NCI-H748 (cell line): ENCODE measurements at regions not wholly inside any gene's neighbourhood (a gene's known extent, or its start where the extent isn't known, plus 50 kb on each side); places are given as distances from the start of the nearest gene placed in this dataset.

Experiments
- DNase-seq: peaks from one replicate; lab custom pipeline; 2025; ENCODE audit not compliant: unreplicated experiment; lab: John Stamatoyannopoulos, UW

- DNase-seq = no peak
Measured at GRCh38 chr15:31802761-31803160, 227.6 kb upstream of the CHRNA7 start.

- DNase-seq = no peak
Measured at GRCh38 chr15:31803388-31803884, 226.9 kb upstream of the CHRNA7 start.

- DNase-seq = no peak
Measured at GRCh38 chr15:31805090-31805662, 225.1 kb upstream of the CHRNA7 start.

- no peak for DNase-seq
Measured at GRCh38 chr15:31806106-31806505, 224.2 kb upstream of the CHRNA7 start.

- no peak for DNase-seq
Measured at GRCh38 chr15:31811641-31812040, 218.7 kb upstream of the CHRNA7 start.

GRCh38 chr15:31814082-31814481, 216.2 kb upstream of the CHRNA7 start:
- no peak for DNase-seq

GRCh38 chr15:31815411-31816155, 214.7 kb upstream of the CHRNA7 start:
- DNase-seq = no peak

GRCh38 chr15:31822463-31822862, 207.9 kb upstream of the CHRNA7 start:
- no peak for DNase-seq

GRCh38 chr15:31824024-31824423, 206.3 kb upstream of the CHRNA7 start:
- peak; percentile 31 for DNase-seq

GRCh38 chr15:31828594-31828993, 201.7 kb upstream of the CHRNA7 start:
- no peak for DNase-seq

GRCh38 chr15:31830591-31830990, 199.7 kb upstream of the CHRNA7 start:
- no peak for DNase-seq

- no peak for DNase-seq
Measured at GRCh38 chr15:31831596-31831995, 198.7 kb upstream of the CHRNA7 start.

GRCh38 chr15:31834654-31835053, 195.7 kb upstream of the CHRNA7 start:
- no peak for DNase-seq

GRCh38 chr15:31839388-31839787, 190.9 kb upstream of the CHRNA7 start:
- no peak for DNase-seq

GRCh38 chr15:31840849-31841476, 189.4 kb upstream of the CHRNA7 start:
- DNase-seq = no peak

- DNase-seq = no peak
Measured at GRCh38 chr15:31842532-31843195, 187.7 kb upstream of the CHRNA7 start.

GRCh38 chr15:31843426-31844055, 186.8 kb upstream of the CHRNA7 start:
- DNase-seq = peak; percentile 30

- DNase-seq = no peak
Measured at GRCh38 chr15:31845791-31846190, 184.5 kb upstream of the CHRNA7 start.

- no peak for DNase-seq
Measured at GRCh38 chr15:31847961-31848360, 182.4 kb upstream of the CHRNA7 start.

- no peak for DNase-seq
Measured at GRCh38 chr15:31848621-31849020, 181.7 kb upstream of the CHRNA7 start.
